HL-60 (cell line): ENCODE measurements at regions not wholly inside any gene's neighbourhood (a gene's known extent, or its start where the extent isn't known, plus 50 kb on each side); places are given as distances from the start of the nearest gene placed in this dataset.

ENCODE experiments used
- GABPA ChIP-seq: IDR thresholded peaks from 2 replicates; pipeline ENCODE4 v1.6.1; 2012; ENCODE audit warnings: low read depth
- POLR2AphosphoS5 ChIP-seq: IDR thresholded peaks from 2 replicates; pipeline ENCODE4 v1.6.1; 2012; ENCODE audit warnings: low read depth
- TF ChIP-seq, protein P1 (sequence below): IDR thresholded peaks from one replicate; pipeline ENCODE4 v1.5.1; 2011; ENCODE audit warnings: low read length, control low read depth, inconsistent platforms; ENCODE audit not compliant: insufficient read depth

GRCh38 chr11:87604350-87604749 is 566.6 kb downstream of the TMEM135 start:
- TF ChIP-seq, protein P1, sequence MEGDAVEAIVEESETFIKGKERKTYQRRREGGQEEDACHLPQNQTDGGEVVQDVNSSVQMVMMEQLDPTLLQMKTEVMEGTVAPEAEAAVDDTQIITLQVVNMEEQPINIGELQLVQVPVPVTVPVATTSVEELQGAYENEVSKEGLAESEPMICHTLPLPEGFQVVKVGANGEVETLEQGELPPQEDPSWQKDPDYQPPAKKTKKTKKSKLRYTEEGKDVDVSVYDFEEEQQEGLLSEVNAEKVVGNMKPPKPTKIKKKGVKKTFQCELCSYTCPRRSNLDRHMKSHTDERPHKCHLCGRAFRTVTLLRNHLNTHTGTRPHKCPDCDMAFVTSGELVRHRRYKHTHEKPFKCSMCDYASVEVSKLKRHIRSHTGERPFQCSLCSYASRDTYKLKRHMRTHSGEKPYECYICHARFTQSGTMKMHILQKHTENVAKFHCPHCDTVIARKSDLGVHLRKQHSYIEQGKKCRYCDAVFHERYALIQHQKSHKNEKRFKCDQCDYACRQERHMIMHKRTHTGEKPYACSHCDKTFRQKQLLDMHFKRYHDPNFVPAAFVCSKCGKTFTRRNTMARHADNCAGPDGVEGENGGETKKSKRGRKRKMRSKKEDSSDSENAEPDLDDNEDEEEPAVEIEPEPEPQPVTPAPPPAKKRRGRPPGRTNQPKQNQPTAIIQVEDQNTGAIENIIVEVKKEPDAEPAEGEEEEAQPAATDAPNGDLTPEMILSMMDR = no peak
- TF ChIP-seq POLR2AphosphoS5 (no peak), GABPA (no peak)
